ENCODE measurements at regions not wholly inside any gene's neighbourhood (a gene's known extent, or its start where the extent isn't known, plus 50 kb on each side); places are given as distances from the start of the nearest gene placed in this dataset.

DNA sequence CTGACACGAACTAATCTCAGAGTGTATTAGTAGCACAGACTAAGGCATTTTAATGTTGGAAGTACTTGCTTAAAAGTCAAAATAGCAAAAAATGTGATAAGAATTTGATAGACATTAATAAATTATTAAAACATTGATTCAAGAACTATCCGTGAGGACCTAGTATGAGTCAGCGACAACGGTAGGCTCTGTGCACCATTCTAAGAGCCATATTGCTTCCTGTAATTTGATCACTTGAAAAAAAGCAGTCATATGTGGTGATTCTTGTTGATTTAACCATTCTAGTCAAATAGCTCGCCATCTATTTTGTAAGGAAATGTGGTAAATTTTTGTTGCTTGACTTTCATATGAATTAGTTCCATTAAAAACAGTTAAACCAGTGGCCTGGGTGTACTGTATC is 534.9 kb upstream of the ARRDC4 start:
- POLR2A ChIA-PET: no interaction called here
- Histone ChIP-seq H3K9me3 (replicated peaks; ENCODE audit: control insufficient read depth, insufficient read depth, low read depth, low read length) (no peaks in the 10 kb centered on the region), H3K79me2 (ENCODE audit: control insufficient read depth, insufficient read depth, low read length) (no peaks in the 10 kb centered on the region), H3K9me1 (ENCODE audit: control insufficient read depth, insufficient read depth, low read length) (no peaks in the 10 kb centered on the region), H4K20me1 (replicated peaks; ENCODE audit: control insufficient read depth, insufficient read depth, low read length) (no peaks in the 10 kb centered on the region), H3K4me2 (ENCODE audit: insufficient read depth, low read length) (no peak overlapping the region), H3K9ac (ENCODE audit: insufficient read depth in 1 of 2, low read depth in 2 of 2, low read length in 2 of 2) (no peak overlapping the region), H3K4me3 (no peak overlapping the region), H3K27me3 (ENCODE audit: control insufficient read depth in 2 of 2, insufficient read depth in 2 of 2, low read length in 2 of 2) (no peaks in the 10 kb centered on the region), H2AFZ (ENCODE audit: low read depth, low read length) (no peak overlapping the region), H3K36me3 (ENCODE audit: control insufficient read depth, insufficient read depth, low read length) (no peaks in the 10 kb centered on the region), H3K4me1 (replicated peaks in 1 of 2; ENCODE audit: control insufficient read depth in 2 of 2, insufficient read depth in 2 of 2, low read length in 2 of 2) (no peaks in the 10 kb centered on the region), H3K27ac (ENCODE audit: extremely low read depth, low read depth, low read length) (no peak overlapping the region)
- intact Hi-C loops (cut with micrococcal nuclease) (no loop called here), in situ Hi-C loops (cut with MboI) (no loop called here)
- ATAC-seq (no peak), FAIRE-seq (no peak), DNase-seq (ENCODE audit: extremely low read depth in 1 of 4, low spot score in 3 of 4) (no peak)
- TF ChIP-seq PYGO2 (tag; IDR thresholded peaks at IDR 0.05) (no peak), MEF2A (IDR thresholded peaks at IDR 0.05; ENCODE audit: control insufficient read depth, low read depth, low read length) (no peak), ASH1L (IDR thresholded peaks at IDR 0.05; ENCODE audit: borderline replicate concordance, low read depth, partially characterized antibody) (no peak), E2F3 (CRISPR knock-in tag; IDR thresholded peaks at IDR 0.05) (no peak), GATAD2B (IDR thresholded peaks at IDR 0.05; ENCODE audit: borderline replicate concordance) (no peak)
- no TSS peak for BruUV-seq (replicated peaks)
- CTCF ChIA-PET (ENCODE audit: low intra/inter-chr PET ratio): no interaction called here
- WGBS (ENCODE audit: insufficient coverage, low coverage, missing lambda C conversion rate): 2% methylated on average over 5 of the region's 5 CpGs

DNA sequence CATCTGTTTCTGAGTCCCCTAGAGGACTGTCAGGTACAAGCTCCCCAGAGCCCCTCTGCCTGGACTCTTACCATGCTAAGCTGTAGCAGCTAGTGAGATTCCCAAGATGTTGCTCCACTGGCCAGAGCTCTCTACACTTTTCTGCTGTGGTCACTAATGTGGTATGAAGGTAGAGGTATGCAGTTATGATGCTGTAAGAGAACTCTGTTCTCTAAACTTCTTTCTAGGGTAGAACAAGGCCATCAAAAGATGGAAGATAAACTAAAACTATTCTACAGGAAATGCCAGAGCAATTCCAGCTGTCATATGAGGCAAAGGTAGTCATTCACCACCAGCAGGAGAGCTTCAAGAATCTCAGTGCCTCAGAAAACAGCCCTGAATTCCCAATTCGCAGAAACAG is 517.4 kb upstream of the ARRDC4 start:
- TF ChIP-seq ADNP (tag; IDR thresholded peaks at IDR 0.05) (no peak), RBM14 (IDR thresholded peaks at IDR 0.05; ENCODE audit: borderline replicate concordance, insufficient read depth, low read depth, low read length) (no peak), SLC30A9 (CRISPR knock-in tag; IDR thresholded peaks at IDR 0.05) (no peak), GTF2F1 (IDR thresholded peaks at IDR 0.05; ENCODE audit: low read depth, low read length) (no peak), ZNF197 (CRISPR knock-in tag; IDR thresholded peaks at IDR 0.05; ENCODE audit: low read depth) (no peak), ILF3 (IDR thresholded peaks at IDR 0.05; ENCODE audit: borderline replicate concordance) (no peak), TAF9B (IDR thresholded peaks at IDR 0.05; ENCODE audit: partially characterized antibody) (no peak), KAT8 (IDR thresholded peaks at IDR 0.05; ENCODE audit: low read depth) (no peak), ZFPM2 (CRISPR knock-in tag; IDR thresholded peaks at IDR 0.05) (no peak), CTBP1 (IDR thresholded peaks at IDR 0.05; ENCODE audit: borderline replicate concordance) (no peak), ZNF184 (CRISPR knock-in tag; IDR thresholded peaks at IDR 0.05) (no peak), ASH1L (IDR thresholded peaks at IDR 0.05; ENCODE audit: borderline replicate concordance, low read depth, partially characterized antibody) (no peak)
- TF ChIP-seq, protein P1, sequence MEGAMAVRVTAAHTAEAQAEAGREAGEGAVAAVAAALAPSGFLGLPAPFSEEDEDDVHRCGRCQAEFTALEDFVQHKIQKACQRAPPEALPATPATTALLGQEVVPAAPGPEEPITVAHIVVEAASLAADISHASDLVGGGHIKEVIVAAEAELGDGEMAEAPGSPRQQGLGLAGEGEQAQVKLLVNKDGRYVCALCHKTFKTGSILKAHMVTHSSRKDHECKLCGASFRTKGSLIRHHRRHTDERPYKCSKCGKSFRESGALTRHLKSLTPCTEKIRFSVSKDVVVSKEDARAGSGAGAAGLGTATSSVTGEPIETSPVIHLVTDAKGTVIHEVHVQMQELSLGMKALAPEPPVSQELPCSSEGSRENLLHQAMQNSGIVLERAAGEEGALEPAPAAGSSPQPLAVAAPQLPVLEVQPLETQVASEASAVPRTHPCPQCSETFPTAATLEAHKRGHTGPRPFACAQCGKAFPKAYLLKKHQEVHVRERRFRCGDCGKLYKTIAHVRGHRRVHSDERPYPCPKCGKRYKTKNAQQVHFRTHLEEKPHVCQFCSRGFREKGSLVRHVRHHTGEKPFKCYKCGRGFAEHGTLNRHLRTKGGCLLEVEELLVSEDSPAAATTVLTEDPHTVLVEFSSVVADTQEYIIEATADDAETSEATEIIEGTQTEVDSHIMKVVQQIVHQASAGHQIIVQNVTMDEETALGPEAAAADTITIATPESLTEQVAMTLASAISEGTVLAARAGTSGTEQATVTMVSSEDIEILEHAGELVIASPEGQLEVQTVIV (CRISPR knock-in tag; IDR thresholded peaks at IDR 0.05; ENCODE audit: borderline replicate concordance): no peak
- H3K36me3 ChIP-seq (ENCODE audit: control insufficient read depth, insufficient read depth, low read length): no peaks in the 10 kb centered on the region
- intact Hi-C loops (cut with micrococcal nuclease): no loop called here
- H2AFZ ChIP-seq (ENCODE audit: low read depth, low read length): no peak overlapping the region
- no peaks in the 10 kb centered on the region for H4K20me1 ChIP-seq (replicated peaks; ENCODE audit: control insufficient read depth, insufficient read depth, low read length)
- DNase-seq (ENCODE audit: extremely low read depth in 1 of 4, low spot score in 3 of 4): no peak
- no peak overlapping the region for H3K4me3 ChIP-seq
- H3K27ac ChIP-seq (ENCODE audit: extremely low read depth, low read depth, low read length): no peak overlapping the region
- no TSS peak for BruUV-seq (replicated peaks)
- no peaks in the 10 kb centered on the region for H3K27me3 ChIP-seq (ENCODE audit: control insufficient read depth in 2 of 2, insufficient read depth in 2 of 2, low read length in 2 of 2)
- no peaks in the 10 kb centered on the region for H3K9me1 ChIP-seq (ENCODE audit: control insufficient read depth, insufficient read depth, low read length)
- POLR2A ChIA-PET: no interaction called here
- H3K9ac ChIP-seq (ENCODE audit: insufficient read depth in 1 of 2, low read depth in 2 of 2, low read length in 2 of 2): no peak overlapping the region
- no peak overlapping the region for H3K4me2 ChIP-seq (ENCODE audit: insufficient read depth, low read length)
- WGBS (ENCODE audit: insufficient coverage, low coverage, missing lambda C conversion rate): 0% methylated on average over 1 of the region's 1 CpG
- in situ Hi-C loops (cut with MboI): no loop called here
- FAIRE-seq: no peak
- H3K9me3 ChIP-seq (replicated peaks; ENCODE audit: control insufficient read depth, insufficient read depth, low read depth, low read length): peaks cover 2% of the 10 kb centered on the region; the same call in 1 of the 2 replicates
- CTCF ChIA-PET (ENCODE audit: low intra/inter-chr PET ratio): no interaction called here
- no peak for ATAC-seq
- H3K4me1 ChIP-seq (replicated peaks in 1 of 2; ENCODE audit: control insufficient read depth in 2 of 2, insufficient read depth in 2 of 2, low read length in 2 of 2): no peaks in the 10 kb centered on the region
- no peaks in the 10 kb centered on the region for H3K79me2 ChIP-seq (ENCODE audit: control insufficient read depth, insufficient read depth, low read length)

All from K562 (cell line).